Left renal pelvis (tissue), 4 donors: ENCODE measurements at regions not wholly inside any gene's neighbourhood (a gene's known extent, or its start where the extent isn't known, plus 50 kb on each side); places are given as distances from the start of the nearest gene placed in this dataset.
"Not testable (repeated sequence)": the region's sequence is repeated elsewhere in the genome, so short reads cannot be mapped to it uniquely, and the experiment has no call there.

Source experiments
- DNase-seq, 4 donors: peaks; one replicate each; pipeline ENCODE4 v3.0.0-alpha.2; 2013; ENCODE audit warnings: low read depth in 4 of 4, low spot score in 3 of 4

GRCh38 chr4:57374866-57375595 is 264.8 kb upstream of the IGFBP7 start:
- DNase-seq = no peak

- DNase-seq = no peak
Measured at GRCh38 chr4:57373991-57374390, 263.8 kb upstream of the IGFBP7 start.

- no peak for DNase-seq
Measured at GRCh38 chr4:57371671-57372070, 261.5 kb upstream of the IGFBP7 start.

- no peak for DNase-seq
Measured at GRCh38 chr4:57370691-57371090, 260.5 kb upstream of the IGFBP7 start.

GRCh38 chr4:57369446-57369845 is 259.3 kb upstream of the IGFBP7 start:
- DNase-seq = no peak

GRCh38 chr4:57364255-57364654 is 254.1 kb upstream of the IGFBP7 start:
- DNase-seq = no peak

GRCh38 chr4:57363346-57363745 is 253.2 kb upstream of the IGFBP7 start:
- DNase-seq = no peak

GRCh38 chr4:57360681-57361080 is 250.5 kb upstream of the IGFBP7 start:
- DNase-seq = no peak

- no peak for DNase-seq
Measured at GRCh38 chr4:57355101-57355665, 245.0 kb upstream of the IGFBP7 start.

GRCh38 chr4:57351731-57352130 is 241.5 kb upstream of the IGFBP7 start:
- no peak for DNase-seq

GRCh38 chr4:57344296-57344695 is 234.1 kb upstream of the IGFBP7 start:
- no peak for DNase-seq

- no peak for DNase-seq
Measured at GRCh38 chr4:57342411-57342810, 232.2 kb upstream of the IGFBP7 start.

GRCh38 chr4:57338861-57339260 is 228.7 kb upstream of the IGFBP7 start:
- not testable (repeated sequence) for DNase-seq

GRCh38 chr4:57333684-57334083 is 223.5 kb upstream of the IGFBP7 start:
- DNase-seq = no peak

GRCh38 chr4:57331959-57332358 is 221.8 kb upstream of the IGFBP7 start:
- no peak for DNase-seq

GRCh38 chr4:57329279-57329678 is 219.1 kb upstream of the IGFBP7 start:
- DNase-seq = no peak

- no peak for DNase-seq
Measured at GRCh38 chr4:57324673-57325307, 214.6 kb upstream of the IGFBP7 start.

- no peak for DNase-seq
Measured at GRCh38 chr4:57320849-57321248, 210.7 kb upstream of the IGFBP7 start.

- DNase-seq = no peak
Measured at GRCh38 chr4:57320217-57320616, 210.0 kb upstream of the IGFBP7 start.

GRCh38 chr4:57318703-57319102 is 208.5 kb upstream of the IGFBP7 start:
- DNase-seq = no peak

- no peak for DNase-seq
Measured at GRCh38 chr4:57314636-57315035, 204.5 kb upstream of the IGFBP7 start.

- DNase-seq = no peak
Measured at GRCh38 chr4:57312296-57312695, 202.1 kb upstream of the IGFBP7 start.
